Heart left ventricle (tissue), 13 donors: ENCODE measurements at regions not wholly inside any gene's neighbourhood (a gene's known extent, or its start where the extent isn't known, plus 50 kb on each side); places are given as distances from the start of the nearest gene placed in this dataset.

ENCODE experiments used
- POLR2A ChIP-seq, 2 donors: fragments of 450-650 bp; IDR thresholded peaks; one replicate each; pipeline ENCODE4 v1.6.1; 2017; ENCODE audit warnings: antibody characterized with exemption in 2 of 2, mild to moderate bottlenecking in 2 of 2, moderate library complexity in 2 of 2
- TF ChIP-seq, protein P1 (sequence below), 12 donors: fragments of 200-600 bp; sonication (generic) in 4 of 12; IDR thresholded peaks; one replicate each; pipeline versions ENCODE4 v1.5.0 to v1.8.0; 2018 to 2022; ENCODE audit warnings: antibody characterized with exemption in 12 of 12, mild to moderate bottlenecking in 5 of 12
- donor health status: ischemic (EF 13 %, LVEDD 7.1; RV severe dilation, severe dysfunction).
- donor health status: DM: no; HTN: yes; CAD: no.
- donor health status: DM: no; HTN: no; CAD: no.
- donor health status: ischemic (EF 25% LVEDD 6.9; RV normal size, moderate dysfunction).
- donor health status: ischemic (EF 25% LVEDD 5.7; RV mildly dilated, moderate dysfunction).
- donor health status: ischemic (EF 35%, LVEDD 5.7; RV mildly dilated, moderate dysfunction).
- donor health status: nonischemic (EF 11% LVEDD 7.7; RV severe dilation, severe dysfunction).
- donor health status: DM: yes; HTN: yes; CAD: no.
- donor health status: PGD.
- donor health status: ischemic (EF 29% LVEDD 5.4; RV normal size, mild dysfunction).
- donor health status: nonischemic (EF 23%, LVEDD 6.1; RV moderate dilation, normal function).

DNA sequence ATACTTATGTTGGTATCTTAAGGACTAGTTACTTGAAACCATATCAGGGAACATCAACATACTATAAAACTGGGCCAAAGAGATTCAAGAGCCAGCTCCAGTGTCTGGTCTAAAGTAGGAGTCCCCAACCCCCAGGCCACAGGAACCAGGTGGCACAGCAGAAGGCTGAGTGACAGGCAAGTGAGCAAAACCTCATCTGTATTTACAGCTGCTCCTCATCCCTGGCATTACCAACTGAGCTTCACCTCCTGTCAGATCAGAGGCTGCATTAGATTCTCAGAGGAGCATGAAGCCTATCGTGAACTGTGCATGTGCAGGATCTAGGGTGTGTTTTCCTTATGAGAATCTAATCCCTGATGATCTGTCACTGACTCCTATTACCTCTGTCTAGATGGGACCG lies 581.6 kb upstream of the CDH9 start:
- TF ChIP-seq, protein P1, sequence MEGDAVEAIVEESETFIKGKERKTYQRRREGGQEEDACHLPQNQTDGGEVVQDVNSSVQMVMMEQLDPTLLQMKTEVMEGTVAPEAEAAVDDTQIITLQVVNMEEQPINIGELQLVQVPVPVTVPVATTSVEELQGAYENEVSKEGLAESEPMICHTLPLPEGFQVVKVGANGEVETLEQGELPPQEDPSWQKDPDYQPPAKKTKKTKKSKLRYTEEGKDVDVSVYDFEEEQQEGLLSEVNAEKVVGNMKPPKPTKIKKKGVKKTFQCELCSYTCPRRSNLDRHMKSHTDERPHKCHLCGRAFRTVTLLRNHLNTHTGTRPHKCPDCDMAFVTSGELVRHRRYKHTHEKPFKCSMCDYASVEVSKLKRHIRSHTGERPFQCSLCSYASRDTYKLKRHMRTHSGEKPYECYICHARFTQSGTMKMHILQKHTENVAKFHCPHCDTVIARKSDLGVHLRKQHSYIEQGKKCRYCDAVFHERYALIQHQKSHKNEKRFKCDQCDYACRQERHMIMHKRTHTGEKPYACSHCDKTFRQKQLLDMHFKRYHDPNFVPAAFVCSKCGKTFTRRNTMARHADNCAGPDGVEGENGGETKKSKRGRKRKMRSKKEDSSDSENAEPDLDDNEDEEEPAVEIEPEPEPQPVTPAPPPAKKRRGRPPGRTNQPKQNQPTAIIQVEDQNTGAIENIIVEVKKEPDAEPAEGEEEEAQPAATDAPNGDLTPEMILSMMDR (IDR thresholded peaks at IDR 0.05): no peak
- TF ChIP-seq POLR2A (IDR thresholded peaks at IDR 0.05): no peak
